Pancreas (tissue), 10 donors: ENCODE measurements at regions not wholly inside any gene's neighbourhood (a gene's known extent, or its start where the extent isn't known, plus 50 kb on each side); places are given as distances from the start of the nearest gene placed in this dataset.

Experiments
- ATAC-seq, 4 donors: fragments of 200-7000 bp; cut with Tn5 transposase; one replicate each; pipeline versions ENCODE4 v1.8.0 to v1.9.1; 2020; ENCODE audit warnings: mild to moderate bottlenecking in 4 of 4, moderate library complexity in 4 of 4
- DNase-seq, 6 donors: peaks; one replicate each; pipeline ENCODE4 v3.0.0-alpha.2; 2020
- FAIRE-seq: peaks from 2 replicates; lab custom pipeline; 2012; peaks lifted over from hg19 to GRCh38; lab: Jason Lieb, UNC
- H3K27ac ChIP-seq, 4 donors: fragments of 200-600 bp; sonication (generic); 1 replicate in 3 of 4; 2 replicates in 1 of 4; pipeline versions ENCODE4 v1.5.0 to v1.8.0; 2020
- H3K27me3 ChIP-seq, 4 donors: fragments of 200-600 bp; one replicate each; pipeline ENCODE4 v1.8.0; 2021
- H3K36me3 ChIP-seq, 3 donors: fragments of 200-600 bp; sonication (generic) in 1 of 3; one replicate each; pipeline versions ENCODE4 v1.5.0 to v1.8.0; 2020 to 2021
- H3K4me1 ChIP-seq, 3 donors: fragments of 200-600 bp; one replicate each; pipeline ENCODE4 v1.8.0; 2021
- H3K4me3 ChIP-seq, 4 donors: fragments of 200-600 bp; sonication (generic) in 2 of 4; one replicate each; pipeline versions ENCODE4 v1.5.0 to v1.8.0; 2020 to 2021
- H3K9me3 ChIP-seq, 4 donors: fragments of 200-600 bp; one replicate each; pipeline ENCODE4 v1.8.0; 2021
- CTCF ChIP-seq, 4 donors: fragments of 200-600 bp; sonication (generic) in 3 of 4; IDR thresholded peaks; one replicate each; pipeline versions ENCODE4 v1.5.0 to v1.8.0; 2021; ENCODE audit warnings: antibody characterized with exemption in 4 of 4
- WGBS, 2 donors: extraction: QIAGEN DNeasy Blood & Tissue Kit; methylation state at CpG; one replicate each; pipeline ENCODE4 v1.1.7; 2013; 5-methylcytosine and 5-hydroxymethylcytosine counted together
- intact Hi-C, 3 donors: fragments of 100-400 bp; cut with DNase I; formaldehyde crosslinking; loops; one replicate each; pipeline versions ENCODE4 v1.11.1 to v1.14.2; 2022
- donor health status: healthy with polysubstance abuse.
- donor health status: DM: no; HTN: no; CAD: no; lungs with moderate emphysema.
- donor health status: DM: no; HTN: no; CAD: no.
- donor health status: control.
- donor health status: control.
- donor health status: Bipolar disorder and iron deficiency.
- donor health status: DM: yes; HTN: yes; CAD: no.
- donor health status: DM: no; HTN: no; CAD: no.
- donor health status: DM: no; HTN: no; CAD: no.
- donor health status: DM: yes; HTN: yes; CAD: no.

GRCh38 chr16:87170310-87170709 is 146.9 kb downstream of the C16orf95 start:
- Histone ChIP-seq H3K27me3 (no peaks in the 10 kb centered on the region), H3K9me3 (no peaks in the 10 kb centered on the region), H3K27ac (no peak overlapping the region), H3K4me1 (no peaks in the 10 kb centered on the region), H3K4me3 (no peak overlapping the region), H3K36me3 (no peaks in the 10 kb centered on the region)
- TF ChIP-seq CTCF (IDR thresholded peaks at IDR 0.05): no peak
- no peak for FAIRE-seq
- 89 to 90% methylated on average over 5 of the region's 5 CpGs for WGBS, 2 donors
- ATAC-seq: no peak
- intact Hi-C loops: no loop called here
- no peak for DNase-seq

- WGBS, 2 donors: 93 to 96% methylated on average over 11 of the region's 11 CpGs
- no peak for FAIRE-seq
These were observed 145.5 kb downstream of the C16orf95 start for GRCh38 chr16:87171723-87172122.

DNA sequence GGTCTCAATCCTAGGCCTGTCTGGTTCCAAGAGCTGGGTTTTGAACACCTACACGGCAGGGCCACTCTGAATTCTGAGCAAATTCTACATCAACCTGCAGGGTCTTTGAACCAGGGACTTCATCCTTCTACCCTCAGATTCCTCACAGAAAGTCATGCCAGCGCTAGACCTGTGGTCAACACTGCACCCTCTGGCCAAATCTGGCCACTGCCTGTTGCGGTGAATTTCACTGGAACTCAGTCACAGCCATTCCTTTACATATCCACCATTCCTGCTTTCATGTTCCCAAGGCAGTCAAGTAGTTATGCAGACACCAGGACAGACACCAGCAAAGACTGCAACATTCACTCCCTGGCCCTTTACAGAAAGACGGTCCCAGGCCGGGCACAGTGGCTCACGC is 144.6 kb downstream of the C16orf95 start:
- DNase-seq (no peak), ATAC-seq (no peak), FAIRE-seq (no peak)
- Histone ChIP-seq H3K9me3 (no peaks in the 10 kb centered on the region), H3K4me1 (no peaks in the 10 kb centered on the region), H3K4me3 (no peak overlapping the region), H3K36me3 (no peaks in the 10 kb centered on the region), H3K27me3 (no peaks in the 10 kb centered on the region), H3K27ac (no peak overlapping the region)
- intact Hi-C loops: no loop called here
- TF ChIP-seq CTCF (IDR thresholded peaks at IDR 0.05): no peak
- WGBS, 2 donors: 87 to 89% methylated on average over 6 of the region's 6 CpGs

More at GRCh38 chr16:87171723-87172122, 145.5 kb downstream of the C16orf95 start:
- Histone ChIP-seq H3K27me3 (no peaks in the 10 kb centered on the region), H3K27ac (no peak overlapping the region), H3K4me3 (no peak overlapping the region), H3K4me1 (no peaks in the 10 kb centered on the region), H3K36me3 (no peaks in the 10 kb centered on the region), H3K9me3 (no peaks in the 10 kb centered on the region)
- DNase-seq (no peak), ATAC-seq (no peak)
- TF ChIP-seq CTCF (IDR thresholded peaks at IDR 0.05): no peak
- intact Hi-C loops: no loop called here

- Histone ChIP-seq H3K4me1 (no peaks in the 10 kb centered on the region), H3K27ac (no peak overlapping the region), H3K4me3 (no peak overlapping the region), H3K9me3 (no peaks in the 10 kb centered on the region), H3K36me3 (no peaks in the 10 kb centered on the region), H3K27me3 (no peaks in the 10 kb centered on the region)
- no peak for FAIRE-seq
- intact Hi-C loops: no loop called here
- ATAC-seq: no peak
- DNase-seq: no peak
- TF ChIP-seq CTCF (IDR thresholded peaks at IDR 0.05): no peak
- WGBS, 2 donors: 81 to 84% methylated on average over 10 of the region's 10 CpGs
These were observed 143.8 kb downstream of the C16orf95 start for GRCh38 chr16:87173294-87173893.

GRCh38 chr16:87174061-87174460 is 143.1 kb downstream of the C16orf95 start:
- Histone ChIP-seq H3K4me3 (no peak overlapping the region), H3K27ac (no peak overlapping the region), H3K4me1 (no peaks in the 10 kb centered on the region), H3K9me3 (no peaks in the 10 kb centered on the region), H3K36me3 (no peaks in the 10 kb centered on the region), H3K27me3 (no peaks in the 10 kb centered on the region)
- no peak for TF ChIP-seq CTCF (IDR thresholded peaks at IDR 0.05)
- FAIRE-seq: no peak
- ATAC-seq: no peak
- 86 to 87% methylated on average over 5 of the region's 5 CpGs for WGBS, 2 donors
- no peak for DNase-seq
- intact Hi-C loops: no loop called here
